ENCODE measurements at regions not wholly inside any gene's neighbourhood (a gene's known extent, or its start where the extent isn't known, plus 50 kb on each side); places are given as distances from the start of the nearest gene placed in this dataset.

DNA sequence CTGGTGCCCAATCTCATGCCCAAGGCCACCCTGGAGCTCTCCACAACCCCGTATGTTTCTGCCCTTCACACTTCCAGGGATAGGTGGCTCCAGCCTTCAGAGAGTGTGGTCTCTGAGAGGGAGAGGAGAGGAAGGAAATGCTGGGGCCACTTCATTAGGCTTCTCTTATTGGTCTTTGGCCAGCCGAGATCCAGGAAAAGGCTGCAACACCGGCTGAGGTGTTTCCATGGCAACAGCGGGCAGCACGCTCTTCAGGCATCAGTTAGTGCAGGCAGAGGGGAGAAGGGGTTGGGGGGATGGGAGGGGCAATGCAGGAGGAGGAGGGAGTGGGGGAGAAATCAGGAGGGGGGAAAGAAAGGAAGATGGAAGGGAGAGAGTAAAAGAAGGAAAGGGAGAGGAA is 275.1 kb upstream of the GJB5 start:
- no peak overlapping the region for H3K4me3 ChIP-seq (ENCODE audit: low read length)
- DNase-seq (ENCODE audit: low read depth), result no peak
- TF ChIP-seq, protein P1, sequence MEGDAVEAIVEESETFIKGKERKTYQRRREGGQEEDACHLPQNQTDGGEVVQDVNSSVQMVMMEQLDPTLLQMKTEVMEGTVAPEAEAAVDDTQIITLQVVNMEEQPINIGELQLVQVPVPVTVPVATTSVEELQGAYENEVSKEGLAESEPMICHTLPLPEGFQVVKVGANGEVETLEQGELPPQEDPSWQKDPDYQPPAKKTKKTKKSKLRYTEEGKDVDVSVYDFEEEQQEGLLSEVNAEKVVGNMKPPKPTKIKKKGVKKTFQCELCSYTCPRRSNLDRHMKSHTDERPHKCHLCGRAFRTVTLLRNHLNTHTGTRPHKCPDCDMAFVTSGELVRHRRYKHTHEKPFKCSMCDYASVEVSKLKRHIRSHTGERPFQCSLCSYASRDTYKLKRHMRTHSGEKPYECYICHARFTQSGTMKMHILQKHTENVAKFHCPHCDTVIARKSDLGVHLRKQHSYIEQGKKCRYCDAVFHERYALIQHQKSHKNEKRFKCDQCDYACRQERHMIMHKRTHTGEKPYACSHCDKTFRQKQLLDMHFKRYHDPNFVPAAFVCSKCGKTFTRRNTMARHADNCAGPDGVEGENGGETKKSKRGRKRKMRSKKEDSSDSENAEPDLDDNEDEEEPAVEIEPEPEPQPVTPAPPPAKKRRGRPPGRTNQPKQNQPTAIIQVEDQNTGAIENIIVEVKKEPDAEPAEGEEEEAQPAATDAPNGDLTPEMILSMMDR (conservative IDR thresholded peaks at IDR 0.05; ENCODE audit: low read depth, low read length), result no peak

DNA sequence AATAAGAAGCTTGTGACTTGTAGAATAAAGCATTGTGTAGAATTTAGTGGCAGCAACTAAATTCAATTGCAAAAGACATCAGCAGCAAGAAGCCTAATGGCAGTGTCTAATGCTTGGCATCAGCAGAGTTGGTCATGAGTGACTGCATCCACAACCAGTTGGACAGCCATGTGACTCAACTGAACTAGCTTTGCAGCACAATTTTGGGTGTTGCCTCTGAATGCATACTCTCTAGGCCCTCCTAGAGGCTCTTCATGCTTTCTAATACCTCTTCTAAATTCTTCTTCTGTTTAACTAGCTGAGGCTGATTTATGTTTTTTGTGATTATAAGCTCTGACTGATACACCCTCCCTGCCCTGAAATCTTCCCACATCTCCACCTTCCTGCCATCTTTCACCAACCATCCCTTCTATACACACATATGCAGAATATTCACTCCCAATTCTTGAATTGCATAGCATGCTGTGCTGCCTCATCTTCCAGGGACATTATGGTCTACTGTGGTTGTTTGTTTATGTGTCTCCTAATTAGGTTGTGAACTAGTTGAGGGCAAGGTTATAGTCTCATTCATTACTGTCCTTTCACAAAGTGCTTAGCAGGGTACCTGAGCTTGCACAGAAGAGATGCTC is 266.7 kb upstream of the GJB5 start:
- TF ChIP-seq, protein P1 (conservative IDR thresholded peaks at IDR 0.05; ENCODE audit: low read depth, low read length), result no peak
- H3K4me3 ChIP-seq (ENCODE audit: low read length), result no peak overlapping the region
- DNase-seq (ENCODE audit: low read depth), result no peak

DNA sequence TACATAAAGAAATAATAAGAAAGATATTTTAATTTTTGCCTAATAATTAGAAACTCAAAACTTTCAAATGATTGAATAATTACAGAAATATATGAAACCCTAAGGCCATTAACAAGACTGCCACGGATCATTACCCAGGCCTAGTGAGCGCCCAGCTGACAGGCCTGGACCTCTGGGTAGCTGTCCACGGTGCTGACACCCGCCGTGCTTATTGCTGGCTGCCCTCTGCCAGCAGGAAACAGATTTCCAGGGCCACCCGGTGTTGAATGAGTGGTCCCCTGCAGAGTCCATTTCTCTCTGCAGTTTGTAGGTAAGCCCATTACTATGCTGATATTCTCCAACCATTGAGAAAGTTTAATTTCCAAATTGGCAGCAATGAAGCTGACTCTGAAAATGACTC is 254.4 kb upstream of the GJB5 start:
- no peak overlapping the region for H3K4me3 ChIP-seq (ENCODE audit: low read length)
- TF ChIP-seq, protein P1 (conservative IDR thresholded peaks at IDR 0.05; ENCODE audit: low read depth, low read length), result no peak
- no peak for DNase-seq (ENCODE audit: low read depth)

DNA sequence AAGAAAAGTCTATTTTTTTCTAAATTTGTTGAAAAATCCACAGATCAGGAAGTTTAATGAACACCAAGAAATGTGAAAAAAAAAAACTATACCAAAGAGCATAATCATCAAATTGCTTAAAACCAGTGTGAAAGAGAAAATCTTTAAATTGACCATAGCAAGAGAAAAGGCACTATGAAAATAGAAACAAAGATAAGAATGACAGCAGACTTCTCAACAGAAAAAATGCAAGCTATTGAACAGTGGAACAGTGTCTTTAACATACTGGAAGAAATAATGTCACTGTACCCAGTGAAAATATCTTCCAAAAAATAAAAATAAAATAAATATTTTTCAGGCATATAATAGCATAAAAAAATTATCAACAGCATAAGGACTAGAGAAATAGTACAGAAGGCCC is 243.0 kb upstream of the GJB5 start:
- no peak for DNase-seq (ENCODE audit: low read depth)
- H3K4me3 ChIP-seq (ENCODE audit: low read length), result no peak overlapping the region
- TF ChIP-seq, protein P1 (conservative IDR thresholded peaks at IDR 0.05; ENCODE audit: low read depth, low read length), result no peak

DNA sequence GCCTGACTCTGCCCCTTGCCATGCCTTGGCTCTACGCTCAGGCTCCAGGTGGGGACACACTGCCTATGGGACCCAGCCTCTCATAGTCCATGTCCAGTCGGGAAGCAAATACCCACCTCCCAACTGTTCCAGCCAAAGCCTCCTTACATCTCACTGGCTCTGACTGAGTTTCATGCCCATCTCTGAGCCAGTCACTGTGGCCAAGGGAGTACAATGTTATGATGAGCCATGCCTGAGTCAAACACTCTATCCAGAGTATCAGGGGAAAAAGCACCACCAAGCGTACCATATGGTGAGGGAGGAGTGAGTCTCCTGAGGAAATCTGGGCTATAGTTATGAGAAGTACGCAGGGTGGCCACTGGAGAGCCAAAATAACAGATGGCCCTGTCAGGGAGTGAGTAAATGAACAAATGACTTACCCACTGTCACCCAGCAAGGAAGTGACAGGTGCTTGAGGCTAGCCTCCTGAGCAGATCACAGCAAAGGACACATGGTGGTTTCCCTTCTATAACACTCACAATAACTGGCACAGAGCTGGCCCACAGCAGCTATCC is 236.6 kb upstream of the GJB5 start:
- TF ChIP-seq, protein P1 (conservative IDR thresholded peaks at IDR 0.05; ENCODE audit: low read depth, low read length), result no peak
- no peak overlapping the region for H3K4me3 ChIP-seq (ENCODE audit: low read length)
- no peak for DNase-seq (ENCODE audit: low read depth)

DNA sequence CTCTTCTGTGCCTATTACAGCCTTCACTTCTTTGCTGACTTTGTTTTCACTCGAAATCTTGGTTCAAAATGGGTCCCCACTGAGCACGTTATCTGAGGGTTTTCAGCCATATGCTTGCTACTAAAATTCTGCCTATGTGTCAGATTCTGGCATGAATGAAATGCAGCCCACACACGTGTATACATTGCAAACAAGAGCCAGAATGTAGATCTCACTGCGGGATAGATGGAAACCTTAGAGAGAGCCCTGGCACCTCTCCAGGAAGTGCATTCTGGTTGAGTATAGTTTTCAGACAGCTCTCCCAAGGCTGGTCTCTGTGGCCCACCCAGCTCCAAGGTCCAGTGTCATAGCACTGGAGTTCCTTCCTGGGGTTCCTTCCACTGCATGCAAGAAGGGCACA is 234.7 kb upstream of the GJB5 start:
- TF ChIP-seq, protein P1 (conservative IDR thresholded peaks at IDR 0.05; ENCODE audit: low read depth, low read length), result no peak
- no peak overlapping the region for H3K4me3 ChIP-seq (ENCODE audit: low read length)
- no peak for DNase-seq (ENCODE audit: low read depth)

DNA sequence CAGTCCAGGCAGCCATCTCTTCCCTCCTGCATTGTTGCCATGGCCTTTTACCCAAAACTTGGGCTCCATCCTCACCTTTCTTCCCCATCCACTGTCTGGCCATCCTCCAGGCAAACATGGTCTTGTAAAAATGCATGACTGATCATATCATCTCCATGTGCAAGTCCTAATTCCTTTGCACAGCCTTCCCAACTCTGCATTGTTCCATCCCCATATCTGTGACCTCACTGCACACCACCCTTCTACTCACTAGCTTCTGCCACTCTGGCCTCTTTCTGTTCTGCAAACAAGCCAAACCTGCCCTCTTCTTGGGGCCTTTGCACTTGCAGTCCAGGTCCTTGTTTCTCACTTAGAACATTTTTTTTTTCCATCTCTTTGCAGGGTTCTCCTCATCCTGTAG is 230.1 kb upstream of the GJB5 start:
- H3K4me3 ChIP-seq (ENCODE audit: low read length), result no peak overlapping the region
- TF ChIP-seq, protein P1 (conservative IDR thresholded peaks at IDR 0.05; ENCODE audit: low read depth, low read length), result no peak

More for the DNA sequence above, 230.1 kb upstream of the GJB5 start:
- DNase-seq (ENCODE audit: low read depth), result no peak
